ENCODE measurements at regions not wholly inside any gene's neighbourhood (a gene's known extent, or its start where the extent isn't known, plus 50 kb on each side); places are given as distances from the start of the nearest gene placed in this dataset.

- Histone ChIP-seq H4K20me1 (ENCODE audit: insufficient read depth) (no peaks in the 10 kb centered on the region), H3K4me3 (ENCODE audit: low read depth in 2 of 2, low read length in 1 of 2) (no peak overlapping the region), H3K79me2 (ENCODE audit: insufficient read depth) (no peaks in the 10 kb centered on the region), H3F3A (replicated peaks; ENCODE audit: insufficient read depth) (no peaks in the 10 kb centered on the region), H3K9ac (no peak overlapping the region), H3K9me2 (no peaks in the 10 kb centered on the region), H3K9me3 (no peaks in the 10 kb centered on the region), H2AFZ (ENCODE audit: low read depth) (no peak overlapping the region), H3K27me3 (ENCODE audit: insufficient read depth) (no peaks in the 10 kb centered on the region), H3K4me1 (ENCODE audit: control insufficient read depth in 1 of 2, insufficient read depth in 2 of 2, low read depth in 1 of 2, low read length in 1 of 2) (no peaks in the 10 kb centered on the region), H3K27ac (ENCODE audit: low read depth in 2 of 2, low read length in 1 of 2) (no peak overlapping the region), H3K4me2 (no peak overlapping the region), H3K36me3 (replicated peaks in 1 of 2; ENCODE audit: control insufficient read depth in 1 of 2, insufficient read depth in 2 of 2, low read length in 1 of 2) (no peaks in the 10 kb centered on the region)
- POLR2A ChIA-PET: no interaction called here
- CTCF ChIA-PET: interaction anchor here (1.2 kb wide), 1 partner anchor 88 kb away, joined by 3 read pairs; no protein-coding TSS in a partner anchor
- TF ChIP-seq TCF12 (IDR thresholded peaks at IDR 0.05) (no peak), IRF3 (IDR thresholded peaks at IDR 0.05; ENCODE audit: low read depth, low read length) (no peak), EP300 (IDR thresholded peaks at IDR 0.05; ENCODE audit: borderline replicate concordance in 1 of 2, low read depth in 1 of 2, low read length in 1 of 2) (no peak), PBX3 (IDR thresholded peaks at IDR 0.05) (no peak), FOSL2 (IDR thresholded peaks at IDR 0.05; ENCODE audit: borderline replicate concordance, low read depth) (no peak), CHD2 (IDR thresholded peaks at IDR 0.05; ENCODE audit: low read length, partially characterized antibody) (no peak), JUND (IDR thresholded peaks at IDR 0.05) (no peak), USF2 (IDR thresholded peaks at IDR 0.05; ENCODE audit: borderline replicate concordance, low read depth, low read length) (no peak), ELF1 (IDR thresholded peaks at IDR 0.05) (no peak), TAF1 (IDR thresholded peaks at IDR 0.05; ENCODE audit: borderline replicate concordance, low read depth, low read length) (no peak)
- TF ChIP-seq, protein P1, sequence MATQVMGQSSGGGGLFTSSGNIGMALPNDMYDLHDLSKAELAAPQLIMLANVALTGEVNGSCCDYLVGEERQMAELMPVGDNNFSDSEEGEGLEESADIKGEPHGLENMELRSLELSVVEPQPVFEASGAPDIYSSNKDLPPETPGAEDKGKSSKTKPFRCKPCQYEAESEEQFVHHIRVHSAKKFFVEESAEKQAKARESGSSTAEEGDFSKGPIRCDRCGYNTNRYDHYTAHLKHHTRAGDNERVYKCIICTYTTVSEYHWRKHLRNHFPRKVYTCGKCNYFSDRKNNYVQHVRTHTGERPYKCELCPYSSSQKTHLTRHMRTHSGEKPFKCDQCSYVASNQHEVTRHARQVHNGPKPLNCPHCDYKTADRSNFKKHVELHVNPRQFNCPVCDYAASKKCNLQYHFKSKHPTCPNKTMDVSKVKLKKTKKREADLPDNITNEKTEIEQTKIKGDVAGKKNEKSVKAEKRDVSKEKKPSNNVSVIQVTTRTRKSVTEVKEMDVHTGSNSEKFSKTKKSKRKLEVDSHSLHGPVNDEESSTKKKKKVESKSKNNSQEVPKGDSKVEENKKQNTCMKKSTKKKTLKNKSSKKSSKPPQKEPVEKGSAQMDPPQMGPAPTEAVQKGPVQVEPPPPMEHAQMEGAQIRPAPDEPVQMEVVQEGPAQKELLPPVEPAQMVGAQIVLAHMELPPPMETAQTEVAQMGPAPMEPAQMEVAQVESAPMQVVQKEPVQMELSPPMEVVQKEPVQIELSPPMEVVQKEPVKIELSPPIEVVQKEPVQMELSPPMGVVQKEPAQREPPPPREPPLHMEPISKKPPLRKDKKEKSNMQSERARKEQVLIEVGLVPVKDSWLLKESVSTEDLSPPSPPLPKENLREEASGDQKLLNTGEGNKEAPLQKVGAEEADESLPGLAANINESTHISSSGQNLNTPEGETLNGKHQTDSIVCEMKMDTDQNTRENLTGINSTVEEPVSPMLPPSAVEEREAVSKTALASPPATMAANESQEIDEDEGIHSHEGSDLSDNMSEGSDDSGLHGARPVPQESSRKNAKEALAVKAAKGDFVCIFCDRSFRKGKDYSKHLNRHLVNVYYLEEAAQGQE (IDR thresholded peaks at IDR 0.05; ENCODE audit: low read depth, low read length): no peak
- TF ChIP-seq, protein P2, sequence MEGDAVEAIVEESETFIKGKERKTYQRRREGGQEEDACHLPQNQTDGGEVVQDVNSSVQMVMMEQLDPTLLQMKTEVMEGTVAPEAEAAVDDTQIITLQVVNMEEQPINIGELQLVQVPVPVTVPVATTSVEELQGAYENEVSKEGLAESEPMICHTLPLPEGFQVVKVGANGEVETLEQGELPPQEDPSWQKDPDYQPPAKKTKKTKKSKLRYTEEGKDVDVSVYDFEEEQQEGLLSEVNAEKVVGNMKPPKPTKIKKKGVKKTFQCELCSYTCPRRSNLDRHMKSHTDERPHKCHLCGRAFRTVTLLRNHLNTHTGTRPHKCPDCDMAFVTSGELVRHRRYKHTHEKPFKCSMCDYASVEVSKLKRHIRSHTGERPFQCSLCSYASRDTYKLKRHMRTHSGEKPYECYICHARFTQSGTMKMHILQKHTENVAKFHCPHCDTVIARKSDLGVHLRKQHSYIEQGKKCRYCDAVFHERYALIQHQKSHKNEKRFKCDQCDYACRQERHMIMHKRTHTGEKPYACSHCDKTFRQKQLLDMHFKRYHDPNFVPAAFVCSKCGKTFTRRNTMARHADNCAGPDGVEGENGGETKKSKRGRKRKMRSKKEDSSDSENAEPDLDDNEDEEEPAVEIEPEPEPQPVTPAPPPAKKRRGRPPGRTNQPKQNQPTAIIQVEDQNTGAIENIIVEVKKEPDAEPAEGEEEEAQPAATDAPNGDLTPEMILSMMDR (IDR thresholded peaks at IDR 0.05): no peak
- WGBS (ENCODE audit: low lambda C conversion rate): 8% methylated on average over 1 of the region's 1 CpG
- no peak for DNase-seq
Observed at GRCh38 chr3:190972840-190973270, 110.4 kb upstream of the GMNC start.
